ENCODE measurements at regions not wholly inside any gene's neighbourhood (a gene's known extent, or its start where the extent isn't known, plus 50 kb on each side); places are given as distances from the start of the nearest gene placed in this dataset.

DNA sequence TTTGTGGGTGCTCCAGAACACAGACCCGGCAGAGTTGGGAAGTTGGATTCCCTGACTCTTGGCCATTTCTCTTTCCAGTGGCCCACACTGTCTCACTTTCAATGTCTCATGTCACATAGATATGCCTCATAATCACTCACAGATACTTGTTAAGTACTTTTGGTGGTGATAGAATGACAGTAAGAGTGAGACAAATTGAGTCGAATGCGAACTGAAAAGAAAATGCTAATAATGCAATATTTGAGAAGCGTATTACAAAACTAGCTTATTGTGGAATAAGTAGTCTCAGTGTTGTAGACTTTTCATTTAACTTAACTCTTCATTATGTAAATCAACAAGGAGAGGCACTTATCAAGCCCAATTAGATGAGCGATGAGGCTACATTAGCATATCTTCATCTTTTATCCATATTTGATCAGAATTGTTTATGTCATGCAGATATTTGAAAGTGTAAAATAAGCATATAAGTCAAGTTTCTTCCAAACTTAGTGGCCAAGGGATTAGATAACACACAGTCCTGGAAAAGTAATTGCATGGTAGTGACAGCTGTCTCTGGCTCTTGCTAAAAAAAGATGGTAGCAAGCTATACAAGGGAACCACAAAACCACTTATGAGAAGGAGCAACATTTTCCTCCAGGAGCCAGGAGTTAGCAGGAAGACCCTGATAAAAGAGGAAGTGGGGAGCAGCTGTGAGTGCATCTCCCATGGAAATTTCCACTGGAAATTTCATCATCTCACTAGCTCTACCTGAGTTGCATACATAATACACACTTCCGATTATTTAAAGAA lies 243.6 kb downstream of the ARRDC4 start:
- TF ChIP-seq, protein P1, sequence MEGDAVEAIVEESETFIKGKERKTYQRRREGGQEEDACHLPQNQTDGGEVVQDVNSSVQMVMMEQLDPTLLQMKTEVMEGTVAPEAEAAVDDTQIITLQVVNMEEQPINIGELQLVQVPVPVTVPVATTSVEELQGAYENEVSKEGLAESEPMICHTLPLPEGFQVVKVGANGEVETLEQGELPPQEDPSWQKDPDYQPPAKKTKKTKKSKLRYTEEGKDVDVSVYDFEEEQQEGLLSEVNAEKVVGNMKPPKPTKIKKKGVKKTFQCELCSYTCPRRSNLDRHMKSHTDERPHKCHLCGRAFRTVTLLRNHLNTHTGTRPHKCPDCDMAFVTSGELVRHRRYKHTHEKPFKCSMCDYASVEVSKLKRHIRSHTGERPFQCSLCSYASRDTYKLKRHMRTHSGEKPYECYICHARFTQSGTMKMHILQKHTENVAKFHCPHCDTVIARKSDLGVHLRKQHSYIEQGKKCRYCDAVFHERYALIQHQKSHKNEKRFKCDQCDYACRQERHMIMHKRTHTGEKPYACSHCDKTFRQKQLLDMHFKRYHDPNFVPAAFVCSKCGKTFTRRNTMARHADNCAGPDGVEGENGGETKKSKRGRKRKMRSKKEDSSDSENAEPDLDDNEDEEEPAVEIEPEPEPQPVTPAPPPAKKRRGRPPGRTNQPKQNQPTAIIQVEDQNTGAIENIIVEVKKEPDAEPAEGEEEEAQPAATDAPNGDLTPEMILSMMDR (IDR thresholded peaks at IDR 0.05) = no peak
- Mint-ChIP-seq H3K27ac (no peak overlapping the region), H3K4me1 (no peaks in the 10 kb centered on the region), H3K36me3 (no peaks in the 10 kb centered on the region), H3K9me3 (no peaks in the 10 kb centered on the region), H3K4me3 (no peak overlapping the region), H3K27me3 (ENCODE audit: low read depth in 2 of 2) (peaks cover 29 to 67% of the 10 kb centered on the region in 2 donors)
- no peak for DNase-seq
- Histone ChIP-seq H3K4me1 (ENCODE audit: control insufficient read depth, insufficient read depth, low read length) (no peaks in the 10 kb centered on the region), H3K4me3 (ENCODE audit: low read length) (no peak overlapping the region), H3K27me3 (ENCODE audit: control insufficient read depth, insufficient read depth, low read length) (no peaks in the 10 kb centered on the region), H3K27ac (ENCODE audit: low read length) (no peak overlapping the region), H3K36me3 (ENCODE audit: control insufficient read depth, insufficient read depth, low read length) (no peaks in the 10 kb centered on the region), H3K9me3 (ENCODE audit: control insufficient read depth, insufficient read depth, low read length) (no peaks in the 10 kb centered on the region)
- ATAC-seq = no peak
- intact Hi-C loops (cut with micrococcal nuclease) = no loop called here
- 97% methylated on average over 5 of the region's 6 CpGs for WGBS (ENCODE audit: insufficient coverage)

DNA sequence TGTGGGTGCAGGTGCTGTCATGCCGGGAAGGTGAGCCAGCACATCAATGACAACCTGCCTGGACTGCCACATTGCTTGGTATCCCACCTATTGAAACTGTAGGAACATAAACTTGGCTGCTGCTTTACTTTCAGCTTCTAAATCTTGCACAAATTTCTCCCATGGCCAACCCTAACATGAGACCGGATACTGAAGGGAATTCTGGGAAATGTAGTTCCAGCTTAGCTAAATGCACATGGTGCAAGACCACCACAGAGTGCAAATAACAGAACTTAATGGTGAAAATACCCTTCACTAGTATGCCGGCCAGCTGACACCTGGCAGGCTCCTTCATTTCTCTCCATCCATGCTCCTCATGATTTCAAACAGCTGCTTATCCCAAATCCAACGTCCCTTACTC lies 247.4 kb downstream of the ARRDC4 start:
- no peaks in the 10 kb centered on the region for H3K4me1 ChIP-seq (ENCODE audit: control insufficient read depth, insufficient read depth, low read length)
- intact Hi-C loops (cut with micrococcal nuclease) = loop anchor here (1.0 kb wide), 1 partner anchor 11 kb away; no protein-coding TSS in a partner anchor
- Mint-ChIP-seq H3K4me3 (no peak overlapping the region), H3K27me3 (ENCODE audit: low read depth in 2 of 2) (peaks cover 28 to 47% of the 10 kb centered on the region in 2 donors), H3K4me1 (no peaks in the 10 kb centered on the region), H3K36me3 (no peaks in the 10 kb centered on the region), H3K27ac (no peak overlapping the region), H3K9me3 (no peaks in the 10 kb centered on the region)
- no peak for DNase-seq
- H3K36me3 ChIP-seq (ENCODE audit: control insufficient read depth, insufficient read depth, low read length) = no peaks in the 10 kb centered on the region
- no peak overlapping the region for H3K27ac ChIP-seq (ENCODE audit: low read length)
- no peak overlapping the region for H3K4me3 ChIP-seq (ENCODE audit: low read length)
- no peaks in the 10 kb centered on the region for H3K9me3 ChIP-seq (ENCODE audit: control insufficient read depth, insufficient read depth, low read length)
- WGBS (ENCODE audit: insufficient coverage) = 78% methylated on average over 4 of the region's 4 CpGs
- TF ChIP-seq, protein P1 (IDR thresholded peaks at IDR 0.05) = no peak
- no peaks in the 10 kb centered on the region for H3K27me3 ChIP-seq (ENCODE audit: control insufficient read depth, insufficient read depth, low read length)
- no peak for ATAC-seq

DNA sequence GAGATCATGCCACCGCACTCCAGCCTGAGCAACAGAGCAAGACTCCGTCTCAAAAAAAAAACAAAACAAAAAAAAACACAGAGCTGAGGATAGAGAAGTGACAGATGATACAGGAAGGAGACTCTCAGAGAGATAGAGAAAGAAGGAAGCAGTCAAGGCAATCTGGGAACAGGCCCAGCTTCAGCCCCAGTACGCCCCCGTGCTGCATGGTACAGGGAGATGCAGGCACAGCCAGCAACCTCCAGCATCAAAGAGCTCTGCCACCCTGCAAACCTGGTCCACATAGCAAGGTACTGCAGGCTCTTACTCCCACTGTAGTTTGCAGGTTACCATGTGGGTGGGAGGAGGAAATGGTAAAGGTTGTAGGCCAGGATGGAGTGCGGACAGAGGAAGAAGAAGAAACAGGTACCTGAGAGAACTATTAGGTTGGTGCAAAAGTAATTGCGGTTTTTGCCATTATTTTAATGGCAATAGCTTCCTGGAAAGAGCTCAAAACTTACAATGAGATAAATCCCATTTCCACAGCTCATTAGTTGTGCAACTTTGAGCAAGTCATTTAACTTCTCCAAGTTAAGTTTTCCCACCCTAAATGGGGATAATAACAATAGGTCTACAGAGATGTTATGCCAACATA lies 253.0 kb downstream of the ARRDC4 start:
- H3K27ac Mint-ChIP-seq = no peak overlapping the region
- no peaks in the 10 kb centered on the region for H3K4me1 Mint-ChIP-seq
- H3K36me3 ChIP-seq (ENCODE audit: control insufficient read depth, insufficient read depth, low read length) = no peaks in the 10 kb centered on the region
- no peak for ATAC-seq
- H3K4me1 ChIP-seq (ENCODE audit: control insufficient read depth, insufficient read depth, low read length) = no peaks in the 10 kb centered on the region
- 78% methylated on average over 4 of the region's 6 CpGs for WGBS (ENCODE audit: insufficient coverage)
- H3K36me3 Mint-ChIP-seq = no peaks in the 10 kb centered on the region
- intact Hi-C loops (cut with micrococcal nuclease) = no loop called here
- no peaks in the 10 kb centered on the region for H3K27me3 ChIP-seq (ENCODE audit: control insufficient read depth, insufficient read depth, low read length)
- no peaks in the 10 kb centered on the region for H3K9me3 ChIP-seq (ENCODE audit: control insufficient read depth, insufficient read depth, low read length)
- H3K4me3 ChIP-seq (ENCODE audit: low read length) = no peak overlapping the region
- no peaks in the 10 kb centered on the region for H3K9me3 Mint-ChIP-seq
- peaks cover 9 to 12% of the 10 kb centered on the region in 2 donors for H3K27me3 Mint-ChIP-seq (ENCODE audit: low read depth in 2 of 2)
- DNase-seq = no peak
- no peak overlapping the region for H3K4me3 Mint-ChIP-seq
- no peak overlapping the region for H3K27ac ChIP-seq (ENCODE audit: low read length)
- TF ChIP-seq, protein P1 (IDR thresholded peaks at IDR 0.05) = no peak

All from natural killer cell (primary cell).